WTC11 (cell line): ENCODE measurements at regions not wholly inside any gene's neighbourhood (a gene's known extent, or its start where the extent isn't known, plus 50 kb on each side); places are given as distances from the start of the nearest gene placed in this dataset.

Experiments
- CTCF ChIP-seq: fragments of 200-600 bp; IDR thresholded peaks from 2 replicates; pipeline ENCODE4 v1.8.0; 2022; ENCODE audit warnings: antibody characterized with exemption
- ELF4 ChIP-seq: sonication (generic); formaldehyde crosslinking; IDR thresholded peaks from 2 replicates; pipeline ENCODE4 v1.8.1; 2022; ENCODE audit warnings: low read depth, mild to moderate bottlenecking, moderate library complexity, missing genetic modification reagents
- FOXP4 ChIP-seq: sonication (generic); formaldehyde crosslinking; IDR thresholded peaks from 2 replicates; pipeline ENCODE4 v1.8.0; 2022; ENCODE audit warnings: mild to moderate bottlenecking, missing genetic modification reagents
- ZBTB21 ChIP-seq: sonication (generic); formaldehyde crosslinking; IDR thresholded peaks from 2 replicates; pipeline ENCODE4 v1.8.1; 2023; ENCODE audit warnings: mild to moderate bottlenecking, missing genetic modification reagents, borderline replicate concordance
- ZNF232 ChIP-seq: sonication (generic); formaldehyde crosslinking; IDR thresholded peaks from 2 replicates; pipeline ENCODE4 v1.8.0; 2022; ENCODE audit warnings: mild to moderate bottlenecking, missing genetic modification reagents

GRCh38 chr2:53087262-53087873, 680.2 kb upstream of the CHAC2 start:
- TF ChIP-seq ZBTB21 (CRISPR knock-in tag) (no peak), CTCF (no peak), ELF4 (CRISPR knock-in tag) (no peak), ZNF232 (CRISPR knock-in tag) (no peak), FOXP4 (CRISPR knock-in tag) (no peak)
